ENCODE measurements at regions not wholly inside any gene's neighbourhood (a gene's known extent, or its start where the extent isn't known, plus 50 kb on each side); places are given as distances from the start of the nearest gene placed in this dataset.

- DNase-seq (ENCODE audit: low spot score) (no peak), ATAC-seq (no peak), FAIRE-seq (no peak)
- Histone ChIP-seq H3K4me3 (replicated peaks in 1 of 3; ENCODE audit: insufficient read depth in 1 of 3, low read depth in 2 of 3, low read length in 3 of 3) (no peak overlapping the region), H3K9ac (ENCODE audit: insufficient read depth, low read depth, low read length) (no peak overlapping the region), H3K4me1 (ENCODE audit: insufficient read depth, low read length) (no peaks in the 10 kb centered on the region), H3K4me2 (ENCODE audit: low read depth, low read length) (no peak overlapping the region), H2AFZ (ENCODE audit: low read length) (no peak overlapping the region), H3K27ac (ENCODE audit: extremely low read length, insufficient read depth, low read length) (no peak overlapping the region), H3K9me3 (ENCODE audit: low read length) (peaks cover 65% of the 10 kb centered on the region), H3K79me2 (ENCODE audit: insufficient read depth, low read length) (no peaks in the 10 kb centered on the region), H3K36me3 (replicated peaks in 1 of 2; ENCODE audit: control insufficient read depth in 1 of 2, insufficient read depth in 2 of 2, low read length in 2 of 2) (no peaks in the 10 kb centered on the region), H4K20me1 (ENCODE audit: insufficient read depth, low read length) (no peaks in the 10 kb centered on the region), H3K27me3 (ENCODE audit: control insufficient read depth in 1 of 2, insufficient read depth in 2 of 2, low read length in 2 of 2) (no peaks in the 10 kb centered on the region)
- POLR2A ChIA-PET, result no interaction called here
- intact Hi-C loops (cut with micrococcal nuclease; ENCODE audit: unreplicated experiment) (no loop called here), in situ Hi-C loops (cut with HindIII; ENCODE audit: extremely low pct_ligation_motif_present, low pct_unique_long_range_greater_than_20kb) (no loop called here)
- no TSS peak for BruUV-seq (replicated peaks)
- 0% methylated on average over 1 of the region's 1 CpG for WGBS (ENCODE audit: low lambda C conversion rate)
- CTCF ChIA-PET (ENCODE audit: low intra/inter-chr PET ratio, low total read pairs), result no interaction called here
- TF ChIP-seq AFF4 (CRISPR knock-in tag; IDR thresholded peaks at IDR 0.05) (no peak), PCBP1 (IDR thresholded peaks at IDR 0.05; ENCODE audit: borderline replicate concordance, low read depth, low read length) (no peak), TERF1 (CRISPR knock-in tag; IDR thresholded peaks at IDR 0.05) (no peak), ZBTB20 (CRISPR knock-in tag; IDR thresholded peaks at IDR 0.05; ENCODE audit: borderline replicate concordance, low read depth) (no peak), FOXP4 (CRISPR knock-in tag; IDR thresholded peaks at IDR 0.05) (no peak), ZNF101 (CRISPR knock-in tag; IDR thresholded peaks at IDR 0.05; ENCODE audit: borderline replicate concordance, low read depth) (no peak), NBN (conservative IDR thresholded peaks at IDR 0.05) (no peak), GRHL1 (CRISPR knock-in tag; conservative IDR thresholded peaks at IDR 0.05) (no peak), SRY (CRISPR knock-in tag; IDR thresholded peaks at IDR 0.05) (no peak), TCF12 (IDR thresholded peaks at IDR 0.05) (no peak), TCF12 (CRISPR knock-in tag; IDR thresholded peaks at IDR 0.05) (no peak), CC2D1A (CRISPR knock-in tag; IDR thresholded peaks at IDR 0.05) (no peak), SP4 (CRISPR knock-in tag; IDR thresholded peaks at IDR 0.05) (no peak), THAP7 (CRISPR knock-in tag; IDR thresholded peaks at IDR 0.05) (no peak), ZNF761 (CRISPR knock-in tag; conservative IDR thresholded peaks at IDR 0.05) (no peak), HOXA9 (CRISPR knock-in tag; IDR thresholded peaks at IDR 0.05; ENCODE audit: borderline replicate concordance) (no peak)
Observed at GRCh38 chr1:80962564-80962963, 838.2 kb upstream of the ADGRL2 start.

Measured in HepG2 (cell line).